Natural killer cell (primary cell): ENCODE measurements at regions not wholly inside any gene's neighbourhood (a gene's known extent, or its start where the extent isn't known, plus 50 kb on each side); places are given as distances from the start of the nearest gene placed in this dataset.

ENCODE experiments used
- ATAC-seq, 3 donors: fragments of 150-1000 bp in 2 of 3; fragments of 200-7000 bp in 1 of 3; cut with Tn5 transposase; 1 replicate in 1 of 3; 2 replicates in 2 of 3; pipeline ENCODE4 v1.10.0; 2021; ENCODE audit warnings: mild to moderate bottlenecking in 2 of 3, moderate library complexity in 2 of 3
- DNase-seq, 2 donors: peaks; one replicate each; pipeline versions ENCODE4 v3.0.0 to v3.0.0-alpha.2; 2013 to 2021; ENCODE audit warnings: mixed read lengths in 1 of 2
- H3K27ac ChIP-seq: one replicate; pipeline ENCODE4 v1.5.1; 2013; ENCODE audit warnings: mild to moderate bottlenecking, low read length
- H3K27me3 ChIP-seq: one replicate; pipeline ENCODE4 v1.6.1; 2013; ENCODE audit warnings: low read length; ENCODE audit not compliant: control insufficient read depth, insufficient read depth
- H3K36me3 ChIP-seq: one replicate; pipeline ENCODE4 v1.6.1; 2013; ENCODE audit warnings: low read length; ENCODE audit not compliant: control insufficient read depth, insufficient read depth
- H3K4me1 ChIP-seq: one replicate; pipeline ENCODE4 v1.6.1; 2013; ENCODE audit warnings: low read length; ENCODE audit not compliant: control insufficient read depth, insufficient read depth
- H3K4me3 ChIP-seq: one replicate; pipeline ENCODE4 v1.5.1; 2013; ENCODE audit warnings: low read length
- H3K9me3 ChIP-seq: one replicate; pipeline ENCODE4 v1.6.1; 2013; ENCODE audit warnings: low read length; ENCODE audit not compliant: control insufficient read depth, insufficient read depth
- H3K27ac Mint-ChIP-seq, 2 donors: one replicate each; pipeline ENCODE4 v1.8.0; 2022; ENCODE audit warnings: mild to moderate bottlenecking in 2 of 2, mixed read lengths in 2 of 2, moderate library complexity in 1 of 2
- H3K27me3 Mint-ChIP-seq, 2 donors: one replicate each; pipeline ENCODE4 v1.8.0; 2022; ENCODE audit warnings: low read depth in 2 of 2, mixed read lengths in 2 of 2
- H3K36me3 Mint-ChIP-seq: one replicate; pipeline ENCODE4 v1.8.0; 2022; ENCODE audit warnings: mixed read lengths
- H3K4me1 Mint-ChIP-seq, 2 donors: one replicate each; pipeline ENCODE4 v1.8.0; 2022; ENCODE audit warnings: mixed read lengths in 2 of 2
- H3K4me3 Mint-ChIP-seq: one replicate; pipeline ENCODE4 v1.8.0; 2022; ENCODE audit warnings: mild to moderate bottlenecking, moderate library complexity, mixed read lengths
- H3K9me3 Mint-ChIP-seq, 2 donors: one replicate each; pipeline ENCODE4 v1.8.0; 2022; ENCODE audit warnings: mixed read lengths in 2 of 2
- WGBS: methylation state at CpG from one replicate; pipeline ENCODE4 v1.1.7; 2013; ENCODE audit warnings: missing lambda C conversion rate; ENCODE audit not compliant: insufficient coverage; 5-methylcytosine and 5-hydroxymethylcytosine counted together
- intact Hi-C: fragments of 100-400 bp; cut with micrococcal nuclease; formaldehyde crosslinking; loops from one replicate; pipeline ENCODE4 v1.14.2; 2022
- TF ChIP-seq, protein P1 (sequence below): fragments of 200-600 bp; IDR thresholded peaks from one replicate; pipeline ENCODE4 v1.8.0; 2022; ENCODE audit warnings: antibody characterized with exemption

- Mint-ChIP-seq H3K9me3 (peaks cover 6 to 18% of the 10 kb centered on the region in 2 donors), H3K27ac (no peak overlapping the region), H3K4me3 (no peak overlapping the region), H3K36me3 (no peaks in the 10 kb centered on the region), H3K4me1 (no peaks in the 10 kb centered on the region), H3K27me3 (no peaks in the 10 kb centered on the region)
- H3K27ac ChIP-seq: no peak overlapping the region
- DNase-seq (no peak), ATAC-seq (no peak)
- intact Hi-C loops: no loop called here
- H3K27me3 ChIP-seq: no peaks in the 10 kb centered on the region
- H3K4me3 ChIP-seq: no peak overlapping the region
- peaks cover 6% of the 10 kb centered on the region for H3K9me3 ChIP-seq
- no peaks in the 10 kb centered on the region for H3K36me3 ChIP-seq
- TF ChIP-seq, protein P1, sequence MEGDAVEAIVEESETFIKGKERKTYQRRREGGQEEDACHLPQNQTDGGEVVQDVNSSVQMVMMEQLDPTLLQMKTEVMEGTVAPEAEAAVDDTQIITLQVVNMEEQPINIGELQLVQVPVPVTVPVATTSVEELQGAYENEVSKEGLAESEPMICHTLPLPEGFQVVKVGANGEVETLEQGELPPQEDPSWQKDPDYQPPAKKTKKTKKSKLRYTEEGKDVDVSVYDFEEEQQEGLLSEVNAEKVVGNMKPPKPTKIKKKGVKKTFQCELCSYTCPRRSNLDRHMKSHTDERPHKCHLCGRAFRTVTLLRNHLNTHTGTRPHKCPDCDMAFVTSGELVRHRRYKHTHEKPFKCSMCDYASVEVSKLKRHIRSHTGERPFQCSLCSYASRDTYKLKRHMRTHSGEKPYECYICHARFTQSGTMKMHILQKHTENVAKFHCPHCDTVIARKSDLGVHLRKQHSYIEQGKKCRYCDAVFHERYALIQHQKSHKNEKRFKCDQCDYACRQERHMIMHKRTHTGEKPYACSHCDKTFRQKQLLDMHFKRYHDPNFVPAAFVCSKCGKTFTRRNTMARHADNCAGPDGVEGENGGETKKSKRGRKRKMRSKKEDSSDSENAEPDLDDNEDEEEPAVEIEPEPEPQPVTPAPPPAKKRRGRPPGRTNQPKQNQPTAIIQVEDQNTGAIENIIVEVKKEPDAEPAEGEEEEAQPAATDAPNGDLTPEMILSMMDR: no peak
- WGBS: 96% methylated on average over 3 of the region's 3 CpGs
- no peaks in the 10 kb centered on the region for H3K4me1 ChIP-seq
Observed at GRCh38 chr4:19534159-19534558, 717.5 kb upstream of the SLIT2 start.

DNA sequence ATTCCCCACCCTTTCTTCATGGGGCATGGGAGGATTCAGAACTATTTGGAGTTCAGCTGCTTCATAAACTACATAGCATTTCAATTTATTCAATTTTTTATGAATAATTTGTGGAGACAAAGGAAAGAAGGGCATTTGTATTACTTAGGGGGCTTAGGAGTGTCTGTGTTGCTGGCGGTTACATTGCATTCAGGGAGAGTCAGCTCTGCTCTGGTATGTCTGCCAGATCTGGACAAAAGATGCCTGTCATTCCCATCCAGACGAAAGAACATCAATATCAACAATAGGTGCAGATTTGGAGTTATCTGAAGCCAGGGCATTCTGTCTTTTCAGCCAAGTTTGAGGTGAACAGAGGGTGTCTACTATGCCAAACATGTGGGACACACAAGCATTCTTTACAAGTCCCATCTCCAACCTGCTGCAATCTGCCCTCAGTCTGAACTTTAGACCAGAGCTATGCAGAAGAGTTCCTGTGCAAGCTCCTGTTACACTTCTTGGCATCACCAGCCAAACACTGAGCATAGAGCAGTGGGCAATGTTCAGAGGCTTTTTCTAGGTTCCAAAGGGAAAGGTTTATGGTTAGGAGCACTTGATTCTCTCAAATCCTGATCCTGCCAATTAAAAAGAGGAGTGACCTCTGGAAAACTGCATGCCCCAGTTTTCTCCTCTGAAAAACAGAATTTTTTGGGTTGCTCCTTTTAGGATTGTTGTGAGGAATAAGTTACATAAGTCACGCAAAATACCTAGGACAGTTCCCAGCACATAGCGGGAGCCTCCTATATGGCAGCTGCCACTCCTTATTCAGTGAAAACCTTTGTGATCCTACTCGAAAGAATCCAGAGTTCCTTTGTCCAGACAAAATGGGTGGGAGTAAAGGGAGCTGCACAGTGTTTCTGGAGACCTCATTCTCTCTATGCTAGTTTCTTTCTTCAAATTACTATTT, 719.5 kb upstream of the SLIT2 start:
- TF ChIP-seq, protein P1: no peak
- no peak overlapping the region for H3K4me3 Mint-ChIP-seq
- no peaks in the 10 kb centered on the region for H3K27me3 Mint-ChIP-seq
- intact Hi-C loops: no loop called here
- no peaks in the 10 kb centered on the region for H3K4me1 ChIP-seq
- H3K27me3 ChIP-seq: no peaks in the 10 kb centered on the region
- H3K36me3 ChIP-seq: no peaks in the 10 kb centered on the region
- H3K9me3 Mint-ChIP-seq: peaks cover 2 to 14% of the 10 kb centered on the region in 2 donors
- H3K9me3 ChIP-seq: peaks cover 6% of the 10 kb centered on the region
- ATAC-seq (no peak), DNase-seq (no peak)
- H3K4me1 Mint-ChIP-seq: no peaks in the 10 kb centered on the region
- no peak overlapping the region for H3K4me3 ChIP-seq
- no peak overlapping the region for H3K27ac Mint-ChIP-seq
- 97% methylated on average over 5 of the region's 5 CpGs for WGBS
- H3K27ac ChIP-seq: no peak overlapping the region
- H3K36me3 Mint-ChIP-seq: no peaks in the 10 kb centered on the region

GRCh38 chr4:19523964-19524363, 727.7 kb upstream of the SLIT2 start:
- DNase-seq: no peak
- no peak overlapping the region for H3K27ac ChIP-seq
- no peak overlapping the region for H3K4me3 ChIP-seq
- ATAC-seq: no peak
- H3K4me1 Mint-ChIP-seq: no peaks in the 10 kb centered on the region
- peaks cover 3% of the 10 kb centered on the region for H3K9me3 ChIP-seq
- H3K4me1 ChIP-seq: no peaks in the 10 kb centered on the region
- intact Hi-C loops: no loop called here
- peaks cover 11 to 17% of the 10 kb centered on the region in 2 donors for H3K9me3 Mint-ChIP-seq
- H3K36me3 ChIP-seq: no peaks in the 10 kb centered on the region
- no peak overlapping the region for H3K4me3 Mint-ChIP-seq
- H3K27me3 ChIP-seq: no peaks in the 10 kb centered on the region
- WGBS: 100% methylated on average over 1 of the region's 2 CpGs
- TF ChIP-seq, protein P1: no peak
- H3K27me3 Mint-ChIP-seq: no peaks in the 10 kb centered on the region
- no peaks in the 10 kb centered on the region for H3K36me3 Mint-ChIP-seq
- no peak overlapping the region for H3K27ac Mint-ChIP-seq
